ENCODE measurements at regions not wholly inside any gene's neighbourhood (a gene's known extent, or its start where the extent isn't known, plus 50 kb on each side); places are given as distances from the start of the nearest gene placed in this dataset.

DNA sequence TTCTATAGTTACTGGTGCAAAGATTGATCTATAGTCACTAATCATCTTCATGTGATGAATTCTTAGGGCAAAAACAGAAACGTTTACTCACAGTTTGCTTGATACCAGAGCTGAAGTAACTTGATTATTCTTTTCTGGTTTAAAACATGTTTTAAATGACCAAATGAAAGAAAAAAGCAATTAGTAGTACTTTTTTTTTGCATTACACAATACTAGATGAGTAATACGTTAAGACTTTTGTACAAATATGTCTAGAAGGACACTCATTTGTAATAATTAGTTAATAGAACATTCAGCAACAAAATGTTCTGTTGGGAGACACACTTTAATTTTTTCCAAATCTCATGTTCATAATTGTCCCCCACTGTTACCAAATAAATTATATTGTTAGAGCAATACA lies 523.2 kb downstream of the SOX2 start:
- no peak for DNase-seq

GRCh38 chr3:182235504-182235903 lies 523.8 kb downstream of the SOX2 start:
- no peak for DNase-seq

- DNase-seq, result no peak
Measured at GRCh38 chr3:182238126-182238525, 526.4 kb downstream of the SOX2 start.

- no peak for DNase-seq
Measured at GRCh38 chr3:182239316-182239715, 527.6 kb downstream of the SOX2 start.

GRCh38 chr3:182240474-182240873 lies 528.7 kb downstream of the SOX2 start:
- DNase-seq, result no peak

DNA sequence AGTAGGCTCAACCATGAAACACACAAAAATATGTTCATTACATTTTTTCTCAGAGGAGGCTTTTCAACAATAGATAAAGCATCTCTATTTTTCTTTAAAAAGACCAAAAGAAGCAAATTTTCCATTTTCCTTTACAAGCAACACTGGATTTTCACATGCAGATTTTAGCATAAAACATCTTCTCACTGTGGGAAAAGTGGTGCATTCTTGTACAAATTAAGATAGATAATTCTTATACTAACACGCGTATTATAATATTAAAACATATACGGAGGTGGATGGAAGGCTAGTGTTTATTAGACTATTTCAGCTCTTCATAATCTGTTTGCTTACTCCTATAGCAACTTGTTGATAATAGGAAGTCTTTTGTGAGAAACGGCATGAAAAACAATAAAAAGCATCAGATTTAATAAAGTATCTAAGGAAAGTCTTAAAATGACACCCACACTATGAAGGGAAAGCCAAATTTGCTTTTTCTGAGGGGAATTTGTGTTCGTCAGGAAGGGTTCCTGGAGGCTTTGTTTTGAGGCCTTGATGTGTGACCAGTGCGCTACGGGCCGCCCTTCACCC lies 529.6 kb downstream of the SOX2 start:
- DNase-seq, result no peak

GRCh38 chr3:182241766-182242488 lies 530.2 kb downstream of the SOX2 start:
- no peak for DNase-seq

GRCh38 chr3:182242489-182242942 lies 530.8 kb downstream of the SOX2 start:
- DNase-seq, result no peak

- DNase-seq, result no peak
Measured at GRCh38 chr3:182243625-182244024, 531.9 kb downstream of the SOX2 start.

DNA sequence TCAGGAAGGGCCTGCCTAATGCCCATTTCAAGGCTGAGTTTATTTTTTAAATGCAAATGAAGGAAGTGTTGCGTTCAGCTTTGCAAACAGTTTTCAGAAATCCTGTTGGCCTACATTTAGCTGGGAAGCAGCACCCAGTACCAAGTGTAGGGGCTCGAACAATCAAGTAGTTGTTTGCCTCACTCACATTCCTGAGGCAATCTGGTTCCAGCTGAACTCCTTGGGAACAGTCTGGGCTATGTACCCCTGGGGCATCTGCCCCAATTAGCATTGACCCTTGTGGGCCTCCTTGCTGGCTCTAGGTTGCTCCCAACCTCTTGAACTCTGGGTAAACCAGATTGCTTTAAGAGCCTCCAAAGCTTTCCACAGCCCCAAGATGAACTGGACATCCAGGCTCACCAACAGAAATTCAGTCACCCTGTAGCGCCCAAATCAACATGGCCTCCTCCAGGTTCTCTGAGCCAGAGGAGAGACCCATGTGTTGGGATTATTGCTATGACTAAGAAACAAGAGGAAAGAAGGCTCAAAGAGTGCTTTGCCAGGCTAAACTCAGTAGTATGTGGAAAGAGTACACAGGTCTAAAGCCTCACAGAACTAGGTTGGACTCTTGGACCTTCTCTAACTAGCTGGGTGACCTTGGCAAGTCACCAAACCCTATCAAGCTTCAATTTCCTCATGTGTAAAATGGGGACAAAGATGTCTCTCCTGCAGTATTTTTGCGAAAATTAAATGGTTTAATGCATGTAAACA lies 532.7 kb downstream of the SOX2 start:
- no peak for DNase-seq

- no peak for DNase-seq
Measured at GRCh38 chr3:182245059-182245458, 533.3 kb downstream of the SOX2 start.

- no peak for DNase-seq
Measured at GRCh38 chr3:182246870-182247269, 535.1 kb downstream of the SOX2 start.

DNA sequence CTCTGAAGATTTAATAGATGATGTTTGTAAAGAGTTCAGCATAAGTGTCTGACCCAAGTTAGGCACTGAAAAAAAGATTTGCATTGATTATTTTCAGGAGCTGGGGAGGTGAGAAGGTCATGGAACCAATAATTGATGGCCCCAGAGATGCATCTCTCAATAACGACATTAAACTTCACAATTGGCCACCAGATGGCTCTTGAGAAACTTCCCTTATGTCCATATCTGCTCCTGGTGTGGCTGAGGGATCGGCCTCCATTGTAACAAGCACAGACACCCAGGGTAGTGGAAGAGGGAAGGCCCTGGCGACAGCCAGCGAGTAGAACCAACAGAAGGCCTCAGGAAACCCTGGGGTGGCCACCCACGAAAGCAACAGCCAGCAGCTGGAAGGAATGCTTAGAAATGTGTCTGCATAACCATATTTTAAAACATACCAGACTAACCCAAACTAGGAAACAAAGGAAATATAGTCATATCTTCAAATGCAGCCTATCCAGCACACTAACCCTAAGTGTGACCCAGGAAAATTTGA lies 536.7 kb downstream of the SOX2 start:
- no peak for DNase-seq

GRCh38 chr3:182252802-182253201 lies 540.5 kb upstream of the ATP11B start:
- DNase-seq, result no peak

DNA sequence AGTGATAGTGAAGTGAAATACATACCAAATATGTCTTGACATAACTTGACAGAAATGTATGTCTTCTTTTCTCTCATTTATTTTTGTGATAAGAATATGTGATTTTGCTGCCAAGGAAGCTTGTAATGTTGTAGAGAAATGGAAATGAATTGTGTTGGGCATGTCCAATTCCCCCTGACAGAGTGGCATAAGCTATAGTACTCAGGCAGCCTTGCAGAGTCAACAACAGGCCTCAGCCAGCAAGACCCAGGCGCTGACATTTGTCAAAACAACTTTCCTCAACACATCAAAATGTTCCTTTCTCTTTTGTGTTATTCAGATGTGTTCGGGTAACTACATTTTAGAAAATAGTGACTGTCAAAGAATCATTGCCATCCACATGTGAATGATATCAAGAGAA lies 538.1 kb upstream of the ATP11B start:
- DNase-seq, result no peak

GRCh38 chr3:182257361-182257760 lies 535.9 kb upstream of the ATP11B start:
- no peak for DNase-seq

DNA sequence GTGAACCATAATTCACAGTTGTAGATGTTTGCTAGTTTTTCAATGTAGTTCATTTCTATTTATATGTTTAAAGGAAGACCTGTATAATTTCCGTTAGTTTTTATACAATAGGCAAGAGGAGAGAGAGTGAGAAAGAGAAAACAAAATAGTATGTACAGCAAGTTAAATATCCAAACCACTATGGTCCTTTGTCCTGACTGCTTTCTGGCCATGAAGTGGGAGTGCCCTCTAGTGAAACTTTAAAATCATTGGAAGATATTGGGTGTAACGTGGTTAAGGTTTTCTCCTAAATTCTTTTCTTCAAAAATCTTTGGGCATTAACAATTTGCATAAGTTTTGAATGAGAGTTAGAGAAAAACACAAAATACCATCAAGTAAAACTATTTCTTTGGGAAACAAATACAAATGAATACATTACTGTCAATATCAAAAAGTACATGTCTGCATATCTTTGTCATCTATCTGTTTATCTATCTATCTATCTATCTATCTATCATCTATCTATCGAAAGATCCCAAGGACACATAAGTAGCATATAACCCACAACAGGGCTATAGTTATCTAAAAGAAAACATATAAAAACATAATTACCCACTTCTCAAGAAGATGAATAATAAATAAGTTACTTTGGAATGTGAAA lies 534.6 kb upstream of the ATP11B start:
- DNase-seq, result no peak

GRCh38 chr3:182259579-182259978 lies 533.7 kb upstream of the ATP11B start:
- DNase-seq, result no peak

DNA sequence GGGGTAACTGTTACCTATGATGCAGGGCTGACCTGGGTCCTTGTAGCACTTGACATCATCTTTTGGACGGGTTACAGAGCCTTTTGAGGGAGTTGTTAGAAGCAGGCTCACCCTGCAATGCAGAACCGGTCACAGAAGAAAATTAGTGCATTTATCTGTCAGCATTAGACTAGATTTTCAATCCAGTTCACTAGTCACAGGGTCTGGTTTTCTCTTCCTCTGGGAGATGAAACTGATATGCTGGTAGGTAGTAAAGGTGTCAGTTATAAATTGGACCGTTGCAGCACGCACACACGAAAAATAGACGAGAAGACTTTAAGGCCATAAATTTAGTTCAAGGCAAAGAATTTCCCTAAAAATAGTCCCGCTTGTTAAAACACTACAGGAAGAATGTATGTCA lies 532.3 kb upstream of the ATP11B start:
- DNase-seq, result no peak

DNA sequence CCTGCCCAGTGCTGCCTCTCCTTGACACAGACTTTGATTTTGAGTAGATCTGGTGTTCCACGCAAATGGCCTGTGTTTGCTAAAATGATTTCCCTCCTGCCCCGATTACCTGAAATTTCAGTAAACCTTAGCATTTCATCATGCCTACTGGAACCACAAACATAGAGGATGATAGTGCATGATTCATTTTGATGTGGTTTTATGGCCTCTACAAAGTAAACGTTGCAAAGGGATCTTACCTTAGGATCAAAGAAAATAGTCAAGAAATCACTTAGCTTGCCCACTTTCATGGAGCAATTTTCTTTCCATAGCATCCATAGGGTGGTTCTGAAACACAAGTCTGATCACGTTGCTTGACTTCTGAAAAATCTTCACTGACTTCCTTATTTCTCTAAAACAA lies 524.6 kb upstream of the ATP11B start:
- no peak for DNase-seq

- DNase-seq, result no peak
Measured at GRCh38 chr3:182276512-182276911, 516.8 kb upstream of the ATP11B start.

- DNase-seq, result no peak
Measured at GRCh38 chr3:182284793-182285192, 508.5 kb upstream of the ATP11B start.

- no peak for DNase-seq
Measured at GRCh38 chr3:182292591-182292990, 500.7 kb upstream of the ATP11B start.
